GM10266 (cell line): ENCODE measurements at regions not wholly inside any gene's neighbourhood (a gene's known extent, or its start where the extent isn't known, plus 50 kb on each side); places are given as distances from the start of the nearest gene placed in this dataset.

Experiments used
- DNase-seq: peaks from one replicate; pipeline ENCODE4 v3.0.0; 2012; ENCODE audit errors: extremely low spot score
- CTCF ChIP-seq: IDR thresholded peaks from 2 replicates; pipeline ENCODE4 v1.5.1; 2012; ENCODE audit warnings: mild to moderate bottlenecking, low read depth; ENCODE audit not compliant: control insufficient read depth, insufficient read depth; ENCODE audit errors: missing control alignments

- DNase-seq: no peak
- no peak for TF ChIP-seq CTCF
Measured at GRCh38 chr2:76170009-76170384, 459.3 kb upstream of the GCFC2 start.

GRCh38 chr2:76169276-76170008 lies 458.7 kb upstream of the GCFC2 start:
- DNase-seq: no peak
- no peak for TF ChIP-seq CTCF

GRCh38 chr2:76163860-76164259 lies 453.1 kb upstream of the GCFC2 start:
- no peak for DNase-seq
- no peak for TF ChIP-seq CTCF

GRCh38 chr2:76160670-76161069 lies 450.0 kb upstream of the GCFC2 start:
- DNase-seq: no peak
- TF ChIP-seq CTCF: no peak

GRCh38 chr2:76159042-76159648 lies 448.4 kb upstream of the GCFC2 start:
- no peak for DNase-seq
- TF ChIP-seq CTCF: no peak

GRCh38 chr2:76157531-76157930 lies 446.8 kb upstream of the GCFC2 start:
- DNase-seq: no peak

More at GRCh38 chr2:76157531-76157930, 446.8 kb upstream of the GCFC2 start:
- no peak for TF ChIP-seq CTCF
